ENCODE measurements at regions not wholly inside any gene's neighbourhood (a gene's known extent, or its start where the extent isn't known, plus 50 kb on each side); places are given as distances from the start of the nearest gene placed in this dataset.
"Not testable (repeated sequence)": the region's sequence is repeated elsewhere in the genome, so short reads cannot be mapped to it uniquely, and the experiment has no call there.

- DNase-seq (ENCODE audit: low spot score in 2 of 2), result peak in 1 of 2 donors; percentile 33
- no peak for TF ChIP-seq CTCF (IDR thresholded peaks at IDR 0.05)
- Histone ChIP-seq H3K36me3 (no peaks in the 10 kb centered on the region), H3K9me3 (no peaks in the 10 kb centered on the region), H3K27ac (no peak overlapping the region), H3K27me3 (no peaks in the 10 kb centered on the region), H3K4me3 (no peak overlapping the region), H3K4me1 (no peaks in the 10 kb centered on the region)
- intact Hi-C loops (cut with DNase I), result no loop called here
These were observed 345.0 kb upstream of the SFSWAP start for GRCh38 chr12:131365821-131366260.

DNA sequence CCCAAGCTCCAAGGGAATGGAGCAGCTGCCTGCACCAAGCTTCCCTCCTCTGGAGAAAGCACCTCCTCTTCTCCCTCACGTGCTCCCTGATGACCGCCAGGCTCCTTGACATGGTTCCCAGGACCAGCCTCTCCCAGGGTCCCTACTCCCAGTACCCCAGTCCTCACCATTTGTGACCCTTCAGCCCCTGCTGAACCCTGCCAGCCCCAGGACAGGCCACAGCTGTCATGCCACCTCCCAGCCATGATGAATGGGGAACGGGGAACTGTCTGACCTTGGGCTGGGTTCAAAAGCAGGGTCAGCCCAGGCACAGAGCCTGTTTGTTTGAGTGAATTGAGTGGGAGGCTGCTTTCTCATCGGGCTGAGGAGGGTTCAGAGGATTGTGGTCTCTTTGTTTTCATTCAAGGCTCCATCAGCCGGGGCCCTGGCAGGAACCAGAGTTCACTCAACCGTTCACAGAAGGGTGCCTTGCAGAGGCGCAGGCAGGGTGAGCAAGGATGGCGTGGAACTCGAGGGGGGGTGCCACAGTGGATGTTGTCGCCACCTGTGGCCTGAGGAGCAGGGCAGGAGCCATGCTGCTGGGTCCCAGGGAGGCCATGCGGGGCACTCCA lies 344.5 kb upstream of the SFSWAP start:
- Histone ChIP-seq H3K4me1 (no peaks in the 10 kb centered on the region), H3K4me3 (no peak overlapping the region), H3K27ac (no peak overlapping the region), H3K9me3 (no peaks in the 10 kb centered on the region), H3K36me3 (no peaks in the 10 kb centered on the region), H3K27me3 (no peaks in the 10 kb centered on the region)
- intact Hi-C loops (cut with DNase I), result no loop called here
- peak in 1 of 2 donors; percentile 41 for DNase-seq (ENCODE audit: low spot score in 2 of 2)
- TF ChIP-seq CTCF (IDR thresholded peaks at IDR 0.05), result no peak

- H3K27ac ChIP-seq; H3K9me3 ChIP-seq; H3K36me3 ChIP-seq; H3K4me1 ChIP-seq; H3K27me3 ChIP-seq; intact Hi-C loops (cut with DNase I); H3K4me3 ChIP-seq: not testable (repeated sequence)
- peak in 1 of 2 donors; percentile 43 for DNase-seq (ENCODE audit: low spot score in 2 of 2)
These were observed 343.6 kb upstream of the SFSWAP start for GRCh38 chr12:131367067-131367982.

DNA sequence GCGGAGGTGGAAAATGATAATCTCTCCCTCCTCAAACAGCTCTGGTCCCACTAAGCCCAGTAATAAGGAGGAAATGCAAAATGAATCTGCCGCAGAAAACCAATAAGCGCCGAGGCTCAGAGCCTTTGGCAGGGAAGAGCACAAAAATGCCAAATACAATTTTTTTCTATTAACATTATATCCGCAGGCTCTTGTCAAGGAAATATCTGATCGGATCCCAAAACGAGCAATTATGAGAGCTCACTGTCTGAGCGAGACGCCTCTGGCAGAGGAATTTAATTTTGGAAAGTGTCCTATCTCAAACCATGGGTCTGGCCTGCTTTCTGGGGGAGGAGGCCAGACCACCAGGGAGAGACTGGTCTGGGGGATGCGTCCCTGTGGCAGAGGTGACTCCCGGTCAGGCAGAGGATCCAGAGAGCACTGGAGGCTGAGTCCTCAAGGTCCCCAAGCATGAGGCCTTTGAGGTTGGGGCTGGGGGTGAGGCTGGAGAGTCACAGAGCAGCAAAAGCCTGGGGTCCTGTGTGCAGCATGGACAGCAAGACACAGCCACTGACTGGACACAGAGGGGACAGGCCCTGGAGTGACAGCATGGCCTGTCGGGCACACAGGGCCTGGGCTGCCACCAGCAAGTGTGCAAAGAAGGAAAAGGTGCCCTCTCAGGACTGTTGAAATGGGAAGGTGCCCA lies 342.8 kb upstream of the SFSWAP start:
- Histone ChIP-seq H3K4me3 (no peak overlapping the region), H3K27ac (no peak overlapping the region), H3K9me3 (no peaks in the 10 kb centered on the region), H3K27me3 (no peaks in the 10 kb centered on the region), H3K4me1 (no peaks in the 10 kb centered on the region), H3K36me3 (no peaks in the 10 kb centered on the region)
- intact Hi-C loops (cut with DNase I), result no loop called here
- no peak for TF ChIP-seq CTCF (IDR thresholded peaks at IDR 0.05)
- DNase-seq (ENCODE audit: low spot score in 2 of 2), result peak in 1 of 2 donors; percentile 42

- intact Hi-C loops (cut with DNase I), result no loop called here
- peak in 1 of 2 donors; percentile 58 for DNase-seq (ENCODE audit: low spot score in 2 of 2)
- Histone ChIP-seq H3K27ac (no peak overlapping the region), H3K27me3 (no peaks in the 10 kb centered on the region), H3K4me3 (no peak overlapping the region), H3K36me3 (no peaks in the 10 kb centered on the region), H3K9me3 (no peaks in the 10 kb centered on the region), H3K4me1 (no peaks in the 10 kb centered on the region)
- no peak for TF ChIP-seq CTCF (IDR thresholded peaks at IDR 0.05)
These were observed 342.2 kb upstream of the SFSWAP start for GRCh38 chr12:131368668-131369071.

Data from ascending aorta (tissue), 2 donors.